ENCODE measurements at regions not wholly inside any gene's neighbourhood (a gene's known extent, or its start where the extent isn't known, plus 50 kb on each side); places are given as distances from the start of the nearest gene placed in this dataset.

GRCh38 chr18:33960417-33960816 lies 264.3 kb downstream of the NOL4 start:
- FAIRE-seq (no peak), DNase-seq (ENCODE audit: insufficient read length, low spot score) (no peak)
- no peak for TF ChIP-seq POLR2A (IDR thresholded peaks at IDR 0.05; ENCODE audit: low read depth, low read length)

GRCh38 chr18:33959609-33960008 lies 265.1 kb downstream of the NOL4 start:
- FAIRE-seq = no peak
- no peak for TF ChIP-seq POLR2A (IDR thresholded peaks at IDR 0.05; ENCODE audit: low read depth, low read length)
- no peak for DNase-seq (ENCODE audit: insufficient read length, low spot score)

- FAIRE-seq (no peak), DNase-seq (ENCODE audit: insufficient read length, low spot score) (no peak)
- no peak for TF ChIP-seq POLR2A (IDR thresholded peaks at IDR 0.05; ENCODE audit: low read depth, low read length)
Measured at GRCh38 chr18:33957707-33958106, 267.0 kb downstream of the NOL4 start.

GRCh38 chr18:33951031-33951430 lies 273.7 kb downstream of the NOL4 start:
- TF ChIP-seq POLR2A (IDR thresholded peaks at IDR 0.05; ENCODE audit: low read depth, low read length) = no peak
- DNase-seq (ENCODE audit: insufficient read length, low spot score) (no peak), FAIRE-seq (no peak)

GRCh38 chr18:33946336-33946735 lies 278.4 kb downstream of the NOL4 start:
- FAIRE-seq (no peak), DNase-seq (ENCODE audit: insufficient read length, low spot score) (no peak)
- TF ChIP-seq POLR2A (IDR thresholded peaks at IDR 0.05; ENCODE audit: low read depth, low read length) = no peak

GRCh38 chr18:33944493-33944892 lies 280.2 kb downstream of the NOL4 start:
- FAIRE-seq = no peak
- no peak for TF ChIP-seq POLR2A (IDR thresholded peaks at IDR 0.05; ENCODE audit: low read depth, low read length)
- DNase-seq (ENCODE audit: insufficient read length, low spot score) = no peak

- DNase-seq (ENCODE audit: insufficient read length, low spot score) = no peak
- no peak for FAIRE-seq
Measured at GRCh38 chr18:33937270-33937816, 287.4 kb downstream of the NOL4 start.

GRCh38 chr18:33934258-33934657 lies 290.5 kb downstream of the NOL4 start:
- FAIRE-seq (no peak), DNase-seq (ENCODE audit: insufficient read length, low spot score) (no peak)
- no peak for TF ChIP-seq POLR2A (IDR thresholded peaks at IDR 0.05; ENCODE audit: low read depth, low read length)

More at GRCh38 chr18:33937270-33937816, 287.4 kb downstream of the NOL4 start:
- no peak for TF ChIP-seq POLR2A (IDR thresholded peaks at IDR 0.05; ENCODE audit: low read depth, low read length)

- no peak for DNase-seq (ENCODE audit: insufficient read length, low spot score)
- no peak for TF ChIP-seq POLR2A (IDR thresholded peaks at IDR 0.05; ENCODE audit: low read depth, low read length)
Measured at GRCh38 chr18:33928231-33928630, 296.5 kb downstream of the NOL4 start.

GRCh38 chr18:33924576-33924975 lies 300.1 kb downstream of the NOL4 start:
- FAIRE-seq = no peak
- no peak for TF ChIP-seq POLR2A (IDR thresholded peaks at IDR 0.05; ENCODE audit: low read depth, low read length)
- no peak for DNase-seq (ENCODE audit: insufficient read length, low spot score)

More at GRCh38 chr18:33928231-33928630, 296.5 kb downstream of the NOL4 start:
- FAIRE-seq = no peak

- no peak for TF ChIP-seq POLR2A (IDR thresholded peaks at IDR 0.05; ENCODE audit: low read depth, low read length)
- no peak for DNase-seq (ENCODE audit: insufficient read length, low spot score)
- FAIRE-seq = no peak
Measured at GRCh38 chr18:33923980-33924379, 300.7 kb downstream of the NOL4 start.

- no peak for FAIRE-seq
- no peak for DNase-seq (ENCODE audit: insufficient read length, low spot score)
- TF ChIP-seq POLR2A (IDR thresholded peaks at IDR 0.05; ENCODE audit: low read depth, low read length) = no peak
Measured at GRCh38 chr18:33918571-33918970, 306.1 kb downstream of the NOL4 start.

GRCh38 chr18:33916200-33916599 lies 308.5 kb downstream of the NOL4 start:
- TF ChIP-seq POLR2A (IDR thresholded peaks at IDR 0.05; ENCODE audit: low read depth, low read length) = no peak
- no peak for FAIRE-seq
- DNase-seq (ENCODE audit: insufficient read length, low spot score) = no peak

GRCh38 chr18:33914399-33914798 lies 310.3 kb downstream of the NOL4 start:
- DNase-seq (ENCODE audit: insufficient read length, low spot score) = no peak
- no peak for FAIRE-seq
- TF ChIP-seq POLR2A (IDR thresholded peaks at IDR 0.05; ENCODE audit: low read depth, low read length) = no peak

GRCh38 chr18:33906046-33906445 lies 318.7 kb downstream of the NOL4 start:
- FAIRE-seq = no peak
- DNase-seq (ENCODE audit: insufficient read length, low spot score) = no peak
- no peak for TF ChIP-seq POLR2A (IDR thresholded peaks at IDR 0.05; ENCODE audit: low read depth, low read length)

All from H54 (cell line).